ENCODE measurements at regions not wholly inside any gene's neighbourhood (a gene's known extent, or its start where the extent isn't known, plus 50 kb on each side); places are given as distances from the start of the nearest gene placed in this dataset.
"Not testable (repeated sequence)": the region's sequence is repeated elsewhere in the genome, so short reads cannot be mapped to it uniquely, and the experiment has no call there.

GRCh38 chr10:5576780-5577624, 52.2 kb downstream of the CALML3 start:
- Mint-ChIP-seq H3K9me3 (peaks cover 6% of the 10 kb centered on the region), H3K27ac (no peak overlapping the region), H3K4me3 (no peak overlapping the region), H3K27me3 (peaks cover 4% of the 10 kb centered on the region), H3K36me3 (ENCODE audit: low read depth) (no peaks in the 10 kb centered on the region), H3K4me1 (peaks cover 4% of the 10 kb centered on the region)
- ChIA-PET CTCF (interaction anchor here (1.0 kb wide), 1 partner anchor 8 kb away, joined by 3 read pairs; no protein-coding TSS in a partner anchor), POLR2A (no interaction called here)
- no peak for DNase-seq

- H3K36me3 Mint-ChIP-seq (ENCODE audit: low read depth); H3K4me1 Mint-ChIP-seq; H3K9me3 Mint-ChIP-seq; H3K27ac Mint-ChIP-seq; POLR2A ChIA-PET; DNase-seq; H3K4me3 Mint-ChIP-seq; H3K27me3 Mint-ChIP-seq: not testable (repeated sequence)
- CTCF ChIA-PET: interaction anchor here (1.2 kb wide), 1 partner anchor 26 kb away, joined by 3 read pairs; no protein-coding TSS in a partner anchor
These were observed 55.3 kb downstream of the CALML3 start for GRCh38 chr10:5580038-5580428.

- Mint-ChIP-seq H3K4me1 (peaks cover 1% of the 10 kb centered on the region), H3K9me3 (peaks cover 6% of the 10 kb centered on the region), H3K27ac (no peak overlapping the region), H3K27me3 (peaks cover 4% of the 10 kb centered on the region), H3K4me3 (no peak overlapping the region), H3K36me3 (ENCODE audit: low read depth) (no peaks in the 10 kb centered on the region)
- POLR2A ChIA-PET: no interaction called here
- DNase-seq: no peak
- CTCF ChIA-PET: interaction anchor here (1.0 to 1.1 kb wide), 2 partner anchors 10 to 41 kb away, joined by 3 read pairs; no protein-coding TSS in a partner anchor
These were observed 57.2 kb downstream of the CALML3 start for GRCh38 chr10:5581670-5582566.

GRCh38 chr10:5582736-5583135, 58.0 kb downstream of the CALML3 start:
- Mint-ChIP-seq H3K4me3 (no peak overlapping the region), H3K27ac (no peak overlapping the region), H3K36me3 (ENCODE audit: low read depth) (no peaks in the 10 kb centered on the region), H3K4me1 (peaks cover 1% of the 10 kb centered on the region), H3K9me3 (peaks cover 6% of the 10 kb centered on the region), H3K27me3 (peaks cover 4% of the 10 kb centered on the region)
- no peak for DNase-seq
- ChIA-PET CTCF (interaction anchor here (1.0 to 1.1 kb wide), 2 partner anchors 10 to 41 kb away, joined by 3 read pairs; no protein-coding TSS in a partner anchor), POLR2A (interaction anchor here (0.7 kb wide), 1 partner anchor 827 kb away, joined by 3 read pairs; no protein-coding TSS in a partner anchor)

DNA sequence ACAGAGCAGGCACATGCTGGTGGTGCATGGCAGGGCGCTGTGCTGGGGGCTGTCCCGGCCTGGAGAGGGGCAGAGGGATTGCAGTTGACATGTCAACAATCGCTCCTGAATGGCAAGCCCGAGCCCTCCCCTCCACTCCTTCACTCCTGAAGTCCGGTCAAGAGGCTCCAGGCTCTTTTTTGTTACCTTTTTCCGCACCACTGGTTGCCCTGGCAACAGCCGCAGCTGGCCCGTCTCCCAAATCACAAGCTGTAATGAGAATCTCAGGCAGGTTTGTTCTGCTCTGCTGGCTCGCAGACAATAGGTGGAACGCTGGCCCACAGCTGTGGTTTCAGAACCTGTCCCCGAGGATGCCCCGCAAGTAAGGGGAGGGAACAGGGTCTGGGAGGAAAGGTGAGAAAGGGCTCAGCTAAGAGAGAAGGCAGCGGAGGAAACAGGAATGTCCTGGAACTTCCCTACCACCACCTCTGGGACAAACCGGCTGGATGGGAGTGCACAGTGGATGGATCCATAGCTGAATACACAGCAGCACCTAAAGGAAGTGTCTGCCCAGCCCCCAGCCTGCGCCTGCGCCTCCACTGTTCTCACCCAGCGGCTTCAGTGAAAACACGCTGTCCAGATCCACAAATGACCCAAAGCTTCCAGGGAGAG, 58.9 kb downstream of the CALML3 start:
- CTCF ChIA-PET: interaction anchor here (3.2 kb wide), 1 partner anchor 20 kb away, joined by 8 read pairs; no protein-coding TSS in a partner anchor
- no peak overlapping the region for H3K4me3 Mint-ChIP-seq
- peaks cover 1% of the 10 kb centered on the region for H3K4me1 Mint-ChIP-seq
- DNase-seq: no peak
- H3K9me3 Mint-ChIP-seq: peaks cover 6% of the 10 kb centered on the region
- no peaks in the 10 kb centered on the region for H3K36me3 Mint-ChIP-seq (ENCODE audit: low read depth)
- H3K27ac Mint-ChIP-seq: no peak overlapping the region
- peaks cover 4% of the 10 kb centered on the region for H3K27me3 Mint-ChIP-seq
- POLR2A ChIA-PET: interaction anchor here (0.7 kb wide), 1 partner anchor 828 kb away, joined by 3 read pairs; no protein-coding TSS in a partner anchor

DNA sequence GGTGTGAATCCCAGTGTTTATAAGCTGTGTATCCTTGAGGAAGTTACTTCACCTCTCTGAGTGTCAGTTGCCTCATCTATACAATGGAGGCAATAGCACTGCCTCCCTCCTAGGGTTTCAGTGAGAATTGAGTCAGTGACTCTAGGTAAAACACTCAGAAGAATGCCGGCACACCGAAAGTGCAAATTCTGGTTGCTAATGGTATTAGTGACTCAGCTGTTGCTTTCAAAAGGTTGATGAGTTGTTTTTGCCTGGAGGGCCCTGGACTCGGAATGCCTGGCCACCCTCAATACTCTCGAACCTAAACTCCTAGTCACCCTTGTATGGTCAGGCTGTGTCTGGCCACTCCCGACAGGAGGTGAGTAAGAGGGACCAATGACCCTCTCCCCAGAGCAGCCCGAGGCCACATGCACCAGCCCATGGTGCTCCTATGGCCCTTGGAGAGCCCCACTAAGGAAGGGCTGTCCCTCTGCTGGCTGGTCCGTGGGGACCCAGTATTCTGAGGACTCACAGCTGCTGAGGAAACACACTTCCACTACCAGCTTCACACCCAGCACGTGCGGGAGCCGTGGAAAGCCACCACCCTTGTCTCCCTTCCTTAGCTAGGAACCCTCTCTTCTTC, 60.2 kb downstream of the CALML3 start:
- peaks cover 4% of the 10 kb centered on the region for H3K27me3 Mint-ChIP-seq
- H3K27ac Mint-ChIP-seq: no peak overlapping the region
- H3K36me3 Mint-ChIP-seq (ENCODE audit: low read depth): no peaks in the 10 kb centered on the region
- peaks cover 5% of the 10 kb centered on the region for H3K4me1 Mint-ChIP-seq
- peaks cover 6% of the 10 kb centered on the region for H3K9me3 Mint-ChIP-seq
- H3K4me3 Mint-ChIP-seq: no peak overlapping the region
- DNase-seq: no peak
- ChIA-PET POLR2A (no interaction called here), CTCF (interaction anchor here (0.6 to 3.2 kb wide), 4 partner anchors 8 to 117 kb away, joined by 3 to 8 read pairs (median 3); no protein-coding TSS in a partner anchor)

DNA sequence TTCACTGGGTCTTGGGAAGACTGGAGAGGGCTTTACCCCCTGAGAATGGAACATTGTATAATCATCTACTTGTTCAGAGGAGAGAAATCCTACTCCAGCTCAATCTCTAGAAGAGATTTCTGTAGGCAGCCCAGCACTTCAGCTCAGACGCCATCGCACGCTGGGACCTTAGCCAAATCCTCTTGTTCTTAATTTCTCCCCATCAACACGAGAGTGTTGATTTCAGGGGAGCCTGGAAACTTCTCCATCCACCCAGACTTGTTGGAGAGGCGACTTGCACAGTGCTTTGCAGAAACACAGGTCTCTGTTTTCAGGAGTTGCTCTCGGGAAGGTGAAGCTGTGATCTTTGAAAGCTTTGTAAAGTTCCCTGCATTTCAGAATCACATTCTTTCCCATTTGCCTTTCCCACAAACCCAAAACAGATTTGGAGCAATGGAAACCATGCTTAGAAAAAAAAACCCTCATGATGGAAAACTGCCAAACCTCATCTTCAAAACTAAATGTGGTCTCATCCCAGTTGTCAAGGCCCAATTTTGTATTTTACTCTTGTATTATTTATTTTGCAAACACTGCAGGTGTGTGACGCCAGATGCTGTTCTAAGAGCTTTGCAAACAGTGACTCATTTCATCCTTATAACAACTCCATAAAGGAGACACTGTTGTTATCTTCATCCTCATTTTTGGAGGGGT, 60.9 kb downstream of the CALML3 start:
- no peak for DNase-seq
- Mint-ChIP-seq H3K36me3 (ENCODE audit: low read depth) (no peaks in the 10 kb centered on the region), H3K4me1 (peaks cover 4% of the 10 kb centered on the region), H3K9me3 (peaks cover 6% of the 10 kb centered on the region), H3K27me3 (peaks cover 2% of the 10 kb centered on the region), H3K4me3 (no peak overlapping the region), H3K27ac (no peak overlapping the region)
- ChIA-PET POLR2A (no interaction called here), CTCF (interaction anchor here (0.9 to 3.2 kb wide), 4 partner anchors 8 to 22 kb away, joined by 3 to 8 read pairs (median 3); no protein-coding TSS in a partner anchor)

DNA sequence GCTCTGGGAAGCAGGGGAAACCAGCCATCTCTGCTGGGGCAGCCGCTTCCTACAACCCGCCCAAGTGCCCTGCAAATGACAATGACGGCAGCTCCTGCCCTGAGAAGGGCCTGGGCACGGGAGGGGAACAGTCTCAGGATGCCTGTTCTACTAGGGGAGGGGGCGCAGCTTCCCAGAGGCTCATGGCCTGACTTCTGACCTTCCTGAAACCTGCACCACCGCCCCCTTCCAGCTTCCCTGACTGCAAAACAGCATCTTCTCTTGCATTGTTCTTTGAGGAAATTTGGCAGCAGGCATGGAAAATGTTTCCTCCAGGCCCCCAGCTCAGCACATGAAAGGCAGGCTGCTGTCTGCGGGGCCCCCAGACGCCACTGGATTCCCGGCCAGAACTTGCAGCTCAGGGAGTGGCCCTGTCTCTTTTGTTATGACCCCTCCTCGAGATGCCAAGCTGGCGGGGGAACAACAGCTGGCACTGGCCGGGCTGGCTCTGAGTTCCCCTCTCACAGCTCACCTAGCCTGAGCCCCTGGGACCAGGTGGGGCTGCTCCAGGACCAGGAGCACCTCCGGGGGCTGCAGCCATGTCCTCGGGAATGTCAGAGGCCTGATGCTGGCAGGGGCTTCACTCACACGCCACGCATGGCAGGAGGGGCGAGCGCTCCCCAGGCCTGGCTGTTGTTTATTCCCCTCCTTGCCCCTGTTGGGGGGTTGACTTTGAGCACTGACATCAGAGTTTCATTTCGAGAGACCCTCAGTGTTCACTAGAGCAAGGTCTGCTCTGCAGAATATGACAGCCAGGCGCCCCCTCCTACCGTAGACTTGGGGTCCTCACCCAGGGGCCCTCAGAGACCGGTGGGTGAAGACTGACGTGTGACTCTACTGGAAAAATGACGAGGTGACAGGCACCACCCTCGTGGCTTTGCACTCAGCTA, 62.7 kb downstream of the CALML3 start:
- no peak overlapping the region for H3K27ac Mint-ChIP-seq
- ChIA-PET POLR2A (no interaction called here), CTCF (interaction anchor here (0.8 kb wide), 1 partner anchor 36 kb away, joined by 3 read pairs; no protein-coding TSS in a partner anchor)

DNA sequence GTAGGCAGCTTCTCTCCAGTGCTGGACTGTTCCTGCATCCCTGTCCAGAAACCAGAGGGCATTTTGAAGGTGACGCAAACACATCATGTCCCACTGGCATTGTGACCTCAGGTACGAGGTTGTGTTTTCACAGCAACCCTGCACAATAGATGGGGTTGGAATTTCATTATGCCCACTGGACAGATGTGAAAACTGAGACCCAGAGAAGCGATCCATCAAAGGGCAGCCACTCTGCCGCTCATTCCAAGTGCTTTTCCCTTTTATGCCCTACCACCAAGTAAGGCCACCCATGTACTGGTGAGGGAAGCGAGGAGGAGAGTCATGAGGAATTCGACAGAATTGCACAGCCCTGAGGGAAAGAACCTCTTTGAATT, 63.3 kb downstream of the CALML3 start:
- Mint-ChIP-seq H3K4me1 (peaks cover 6% of the 10 kb centered on the region), H3K9me3 (no peaks in the 10 kb centered on the region), H3K36me3 (ENCODE audit: low read depth) (no peaks in the 10 kb centered on the region), H3K4me3 (no peak overlapping the region), H3K27ac (no peak overlapping the region), H3K27me3 (peaks cover 4% of the 10 kb centered on the region)
- CTCF ChIA-PET: interaction anchor here (0.8 kb wide), 1 partner anchor 35 kb away, joined by 3 read pairs; no protein-coding TSS in a partner anchor
- DNase-seq: no peak
- POLR2A ChIA-PET: no interaction called here

More for the DNA sequence above, 62.7 kb downstream of the CALML3 start:
- Mint-ChIP-seq H3K27me3 (peaks cover under 1% of the 10 kb centered on the region), H3K4me3 (no peak overlapping the region), H3K36me3 (ENCODE audit: low read depth) (no peaks in the 10 kb centered on the region), H3K4me1 (peaks cover 6% of the 10 kb centered on the region), H3K9me3 (no peaks in the 10 kb centered on the region)
- no peak for DNase-seq

- DNase-seq: no peak
- Mint-ChIP-seq H3K4me1 (peaks cover 6% of the 10 kb centered on the region), H3K27me3 (peaks cover 4% of the 10 kb centered on the region), H3K4me3 (no peak overlapping the region), H3K9me3 (no peaks in the 10 kb centered on the region), H3K27ac (no peak overlapping the region), H3K36me3 (ENCODE audit: low read depth) (no peaks in the 10 kb centered on the region)
- CTCF ChIA-PET: no interaction called here
- POLR2A ChIA-PET: no interaction called here
These were observed 63.8 kb downstream of the CALML3 start for GRCh38 chr10:5588603-5589002.

Data from activated CD4-positive, alpha-beta T cell treated with anti-CD3 and anti-CD28 coated beads, Interleukin-2, amount 10 ng/mL, durations not matched to agents 7 days and 5 days (primary cell).